Right lobe of liver (tissue), 6 donors: ENCODE measurements at regions not wholly inside any gene's neighbourhood (a gene's known extent, or its start where the extent isn't known, plus 50 kb on each side); places are given as distances from the start of the nearest gene placed in this dataset.

Source experiments
- ATAC-seq, 4 donors: fragments of 200-7000 bp; cut with Tn5 transposase; one replicate each; pipeline ENCODE4 v1.9.1; 2020; ENCODE audit warnings: mild to moderate bottlenecking in 4 of 4, moderate library complexity in 4 of 4
- DNase-seq, 3 donors: peaks; one replicate each; pipeline ENCODE4 v3.0.0-alpha.2; 2020
- H3K27ac ChIP-seq, 3 donors: fragments of 200-600 bp; one replicate each; pipeline ENCODE4 v1.8.0; 2022
- H3K27me3 ChIP-seq, 2 donors: fragments of 200-600 bp; one replicate each; pipeline ENCODE4 v1.8.0; 2022
- H3K36me3 ChIP-seq, 4 donors: fragments of 200-600 bp; sonication (generic) in 1 of 4; one replicate each; pipeline versions ENCODE4 v1.5.1 to v1.8.0; 2017 to 2022; ENCODE audit warnings: control low read depth in 1 of 4
- H3K4me1 ChIP-seq, 4 donors: fragments of 200-600 bp; sonication (generic) in 1 of 4; one replicate each; pipeline versions ENCODE4 v1.5.1 to v1.8.0; 2017 to 2022; ENCODE audit warnings: control low read depth in 1 of 4
- H3K4me3 ChIP-seq, 3 donors: fragments of 200-600 bp; one replicate each; pipeline ENCODE4 v1.8.0; 2022
- H3K9me3 ChIP-seq, 4 donors: fragments of 200-600 bp; sonication (generic) in 1 of 4; one replicate each; pipeline versions ENCODE4 v1.5.1 to v1.8.0; 2017 to 2022; ENCODE audit warnings: control low read depth in 1 of 4
- POLR2A ChIP-seq: fragments of 450-650 bp; IDR thresholded peaks from one replicate; pipeline ENCODE4 v1.6.1; 2017; ENCODE audit warnings: antibody characterized with exemption, mild to moderate bottlenecking
- WGBS: methylation state at CpG from one replicate; pipeline ENCODE4 v1.1.6; 2018; ENCODE audit warnings: low coverage, low lambda C conversion rate; ENCODE audit not compliant: insufficient coverage; ENCODE audit errors: missing lambda C conversion rate; 5-methylcytosine and 5-hydroxymethylcytosine counted together
- intact Hi-C, 2 donors: fragments of 100-400 bp; cut with DNase I; formaldehyde crosslinking; loops; one replicate each; pipeline versions ENCODE4 v1.11.2 to v1.14.1; 2022
- TF ChIP-seq, protein P1 (sequence below), 4 donors: fragments of 200-600 bp in 3 of 4; fragments of 450-650 bp in 1 of 4; IDR thresholded peaks; one replicate each; pipeline versions ENCODE4 v1.5.1 to v1.8.0; 2016 to 2022; ENCODE audit warnings: antibody characterized with exemption in 4 of 4, mild to moderate bottlenecking in 2 of 4
- donor health status: DM: no; HTN: yes; CAD: no.
- donor health status: DM: no; HTN: no; CAD: no.
- donor health status: DM: no; HTN: no; CAD: no.
- donor health status: DM: no; HTN: yes; CAD: no.
- donor health status: DM: no; HTN: yes; CAD: no.

DNA sequence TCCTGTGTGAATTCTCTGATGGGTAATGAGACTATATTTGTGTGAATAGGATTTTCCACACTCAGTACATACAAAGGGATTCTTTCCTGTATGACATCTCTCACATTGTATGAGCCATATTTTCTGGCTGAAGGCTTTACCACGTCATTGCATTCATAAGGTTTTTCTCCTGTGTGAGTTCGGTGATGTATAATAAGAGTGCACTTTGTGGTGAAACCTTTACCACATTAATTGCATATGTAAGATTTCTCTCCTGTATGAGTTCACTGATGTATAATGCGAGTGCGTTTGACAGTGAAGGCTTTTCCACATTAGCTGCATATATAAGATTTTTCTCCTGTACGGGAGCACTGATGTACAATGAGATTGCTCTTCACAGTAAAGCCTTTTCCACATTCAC is 455.4 kb upstream of the CNTN5 start:
- Histone ChIP-seq H3K36me3 (no peaks in the 10 kb centered on the region), H3K9me3 (no peaks in the 10 kb centered on the region), H3K4me1 (no peaks in the 10 kb centered on the region), H3K27me3 (no peaks in the 10 kb centered on the region), H3K27ac (no peak overlapping the region), H3K4me3 (no peak overlapping the region)
- DNase-seq (no peak), ATAC-seq (no peak)
- TF ChIP-seq POLR2A: no peak
- TF ChIP-seq, protein P1, sequence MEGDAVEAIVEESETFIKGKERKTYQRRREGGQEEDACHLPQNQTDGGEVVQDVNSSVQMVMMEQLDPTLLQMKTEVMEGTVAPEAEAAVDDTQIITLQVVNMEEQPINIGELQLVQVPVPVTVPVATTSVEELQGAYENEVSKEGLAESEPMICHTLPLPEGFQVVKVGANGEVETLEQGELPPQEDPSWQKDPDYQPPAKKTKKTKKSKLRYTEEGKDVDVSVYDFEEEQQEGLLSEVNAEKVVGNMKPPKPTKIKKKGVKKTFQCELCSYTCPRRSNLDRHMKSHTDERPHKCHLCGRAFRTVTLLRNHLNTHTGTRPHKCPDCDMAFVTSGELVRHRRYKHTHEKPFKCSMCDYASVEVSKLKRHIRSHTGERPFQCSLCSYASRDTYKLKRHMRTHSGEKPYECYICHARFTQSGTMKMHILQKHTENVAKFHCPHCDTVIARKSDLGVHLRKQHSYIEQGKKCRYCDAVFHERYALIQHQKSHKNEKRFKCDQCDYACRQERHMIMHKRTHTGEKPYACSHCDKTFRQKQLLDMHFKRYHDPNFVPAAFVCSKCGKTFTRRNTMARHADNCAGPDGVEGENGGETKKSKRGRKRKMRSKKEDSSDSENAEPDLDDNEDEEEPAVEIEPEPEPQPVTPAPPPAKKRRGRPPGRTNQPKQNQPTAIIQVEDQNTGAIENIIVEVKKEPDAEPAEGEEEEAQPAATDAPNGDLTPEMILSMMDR (IDR thresholded peaks at IDR 0.05): no peak
- 60% methylated on average over 5 of the region's 5 CpGs for WGBS
- intact Hi-C loops: no loop called here

DNA sequence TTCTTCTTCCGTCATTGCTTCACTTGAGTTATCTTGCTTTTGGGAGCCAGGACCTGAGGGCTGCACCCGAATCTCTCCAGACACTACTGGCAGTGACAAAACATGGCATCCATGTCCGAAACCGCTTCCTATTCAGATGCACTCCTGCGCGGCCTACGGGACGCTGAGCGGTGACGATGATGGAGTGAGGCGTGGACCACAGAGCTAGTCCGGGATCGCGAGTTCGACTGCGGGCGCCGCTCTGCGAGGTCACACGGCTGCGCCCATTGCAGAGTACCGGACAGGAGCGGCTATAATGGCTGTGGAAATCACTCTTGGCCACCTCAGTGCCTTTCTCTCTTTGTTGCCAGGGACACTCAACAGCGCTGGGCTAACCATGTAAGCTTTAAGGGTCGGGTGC is 453.8 kb upstream of the CNTN5 start:
- no peak overlapping the region for H3K27ac ChIP-seq
- no peaks in the 10 kb centered on the region for H3K9me3 ChIP-seq
- 62% methylated on average over 5 of the region's 25 CpGs for WGBS
- H3K4me1 ChIP-seq: no peaks in the 10 kb centered on the region
- DNase-seq: no peak
- no peaks in the 10 kb centered on the region for H3K36me3 ChIP-seq
- H3K27me3 ChIP-seq: no peaks in the 10 kb centered on the region
- no peak for TF ChIP-seq POLR2A
- TF ChIP-seq, protein P1 (IDR thresholded peaks at IDR 0.05): no peak
- ATAC-seq: no peak
- no peak overlapping the region for H3K4me3 ChIP-seq
- intact Hi-C loops: no loop called here

DNA sequence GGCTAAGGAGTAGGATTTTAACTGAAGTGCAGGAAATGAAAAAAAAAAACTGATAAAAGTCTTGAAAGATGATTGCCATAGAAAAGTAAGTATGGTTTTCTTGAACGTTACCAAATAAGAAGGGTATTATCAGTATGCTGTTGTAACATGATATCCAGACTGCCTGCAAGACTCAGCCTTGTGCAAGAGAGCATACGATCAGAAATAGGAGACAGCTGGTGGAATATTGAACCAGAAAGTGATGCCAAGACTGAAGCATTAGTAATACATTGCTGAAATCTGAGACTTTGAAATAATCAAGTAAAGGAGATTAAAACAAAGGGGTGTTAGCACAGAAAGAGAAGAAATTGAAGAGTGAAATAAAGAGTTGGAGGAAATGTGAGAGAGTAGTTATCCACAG is 452.7 kb upstream of the CNTN5 start:
- Histone ChIP-seq H3K9me3 (no peaks in the 10 kb centered on the region), H3K36me3 (no peaks in the 10 kb centered on the region), H3K27me3 (no peaks in the 10 kb centered on the region), H3K4me1 (no peaks in the 10 kb centered on the region), H3K4me3 (no peak overlapping the region), H3K27ac (no peak overlapping the region)
- WGBS: 23% methylated on average over 2 of the region's 2 CpGs
- DNase-seq (no peak), ATAC-seq (no peak)
- intact Hi-C loops: no loop called here
- no peak for TF ChIP-seq POLR2A
- TF ChIP-seq, protein P1 (IDR thresholded peaks at IDR 0.05): no peak

DNA sequence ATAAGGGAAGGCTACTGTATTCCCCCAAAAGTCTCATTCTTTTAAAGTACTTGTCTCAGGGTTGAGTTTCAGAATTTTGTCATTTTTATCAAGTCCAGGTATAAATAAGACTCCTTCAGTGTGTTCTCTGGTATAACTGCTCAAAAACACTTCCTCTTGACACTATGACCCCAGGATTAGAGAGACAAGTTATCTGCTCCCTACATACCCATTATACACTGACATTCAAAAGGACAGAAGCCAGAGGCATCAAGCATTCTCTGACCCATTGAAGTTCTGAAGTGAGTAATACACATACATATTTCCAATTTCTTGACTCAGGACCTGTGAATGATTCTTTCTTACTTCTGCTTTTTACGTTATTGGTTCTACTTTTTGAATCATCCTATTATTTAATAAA is 447.8 kb upstream of the CNTN5 start:
- Histone ChIP-seq H3K36me3 (no peaks in the 10 kb centered on the region), H3K4me3 (no peak overlapping the region), H3K9me3 (no peaks in the 10 kb centered on the region), H3K27me3 (no peaks in the 10 kb centered on the region), H3K27ac (no peak overlapping the region), H3K4me1 (no peaks in the 10 kb centered on the region)
- TF ChIP-seq, protein P1 (IDR thresholded peaks at IDR 0.05): no peak
- TF ChIP-seq POLR2A: no peak
- WGBS: 5% methylated on average over 1 of the region's 1 CpG
- intact Hi-C loops: no loop called here
- no peak for ATAC-seq
- no peak for DNase-seq

DNA sequence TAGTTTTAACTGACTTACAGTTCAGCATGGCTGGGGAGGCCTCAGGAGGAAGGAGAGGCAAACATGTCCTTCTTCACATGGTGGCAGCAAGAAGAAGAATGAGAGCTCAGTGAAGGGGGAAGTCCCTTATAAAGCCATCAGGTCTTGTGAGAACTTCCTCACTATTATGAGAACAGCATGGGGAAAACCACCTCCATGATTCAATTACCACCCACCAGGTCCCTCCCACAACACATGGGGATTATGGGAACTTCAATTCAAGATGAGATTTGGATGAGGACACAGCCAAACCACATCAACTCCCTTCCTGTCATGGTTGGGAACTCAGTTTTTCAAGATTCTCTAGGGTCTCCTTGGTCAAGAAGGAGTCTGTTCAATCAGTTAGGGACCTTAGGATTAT is 432.9 kb upstream of the CNTN5 start:
- DNase-seq (no peak), ATAC-seq (no peak)
- Histone ChIP-seq H3K4me3 (no peak overlapping the region), H3K27ac (no peak overlapping the region), H3K4me1 (peaks cover 0 to 2% (median 0%) of the 10 kb centered on the region in 4 donors), H3K27me3 (no peaks in the 10 kb centered on the region), H3K9me3 (no peaks in the 10 kb centered on the region), H3K36me3 (no peaks in the 10 kb centered on the region)
- intact Hi-C loops: no loop called here
- no peak for TF ChIP-seq POLR2A
- TF ChIP-seq, protein P1 (IDR thresholded peaks at IDR 0.05): no peak
